HG03378 (cell line): ENCODE measurements at regions not wholly inside any gene's neighbourhood (a gene's known extent, or its start where the extent isn't known, plus 50 kb on each side); places are given as distances from the start of the nearest gene placed in this dataset.

Experiments
- ATAC-seq: cut with Tn5 transposase; IDR thresholded peaks from one replicate; pipeline ENCODE4 v1.9.1; 2021; ENCODE audit warnings: mild to moderate bottlenecking, moderate library complexity; ENCODE audit not compliant: unreplicated experiment

- no peak for ATAC-seq
These were observed 226.3 kb upstream of the LDB2 start for GRCh38 chr4:17124767-17125166.

GRCh38 chr4:17120761-17121160, 222.3 kb upstream of the LDB2 start:
- no peak for ATAC-seq

- ATAC-seq = no peak
These were observed 219.3 kb upstream of the LDB2 start for GRCh38 chr4:17117746-17118145.

- no peak for ATAC-seq
These were observed 217.1 kb upstream of the LDB2 start for GRCh38 chr4:17115583-17115982.

- ATAC-seq = no peak
These were observed 213.8 kb upstream of the LDB2 start for GRCh38 chr4:17112292-17112659.

- ATAC-seq = no peak
These were observed 210.7 kb upstream of the LDB2 start for GRCh38 chr4:17109126-17109525.

- no peak for ATAC-seq
These were observed 204.8 kb upstream of the LDB2 start for GRCh38 chr4:17103231-17103630.

- ATAC-seq = no peak
These were observed 200.6 kb upstream of the LDB2 start for GRCh38 chr4:17098996-17099395.

- ATAC-seq = no peak
These were observed 200.0 kb upstream of the LDB2 start for GRCh38 chr4:17098401-17098800.

GRCh38 chr4:17097362-17097761, 198.9 kb upstream of the LDB2 start:
- no peak for ATAC-seq

- no peak for ATAC-seq
These were observed 198.2 kb upstream of the LDB2 start for GRCh38 chr4:17096692-17097091.

- no peak for ATAC-seq
These were observed 197.3 kb upstream of the LDB2 start for GRCh38 chr4:17095771-17096170.

GRCh38 chr4:17094876-17095210, 196.4 kb upstream of the LDB2 start:
- ATAC-seq = no peak

- no peak for ATAC-seq
These were observed 195.9 kb upstream of the LDB2 start for GRCh38 chr4:17094159-17094875.

- peak; percentile 5 for ATAC-seq
These were observed 195.0 kb upstream of the LDB2 start for GRCh38 chr4:17093481-17093880.

GRCh38 chr4:17092736-17093437, 194.4 kb upstream of the LDB2 start:
- peak; percentile 95 for ATAC-seq

- no peak for ATAC-seq
These were observed 192.7 kb upstream of the LDB2 start for GRCh38 chr4:17091104-17091503.

GRCh38 chr4:17090063-17090462, 191.6 kb upstream of the LDB2 start:
- no peak for ATAC-seq

GRCh38 chr4:17085416-17085815, 187.0 kb upstream of the LDB2 start:
- ATAC-seq = no peak

GRCh38 chr4:17082186-17082585, 183.7 kb upstream of the LDB2 start:
- no peak for ATAC-seq

GRCh38 chr4:17081179-17081578, 182.7 kb upstream of the LDB2 start:
- ATAC-seq = no peak

GRCh38 chr4:17077105-17077504, 178.7 kb upstream of the LDB2 start:
- ATAC-seq = no peak

GRCh38 chr4:17072483-17072882, 174.0 kb upstream of the LDB2 start:
- ATAC-seq = no peak
